ENCODE measurements at regions not wholly inside any gene's neighbourhood (a gene's known extent, or its start where the extent isn't known, plus 50 kb on each side); places are given as distances from the start of the nearest gene placed in this dataset.
A peak's percentile ranks its signal among the peaks of the same experiment; 100 is the strongest.
"Not testable (repeated sequence)": the region's sequence is repeated elsewhere in the genome, so short reads cannot be mapped to it uniquely, and the experiment has no call there.

GRCh38 chr12:45526823-45527222 is 202.7 kb upstream of the ARID2 start:
- not testable (repeated sequence) for H3K9ac ChIP-seq (ENCODE audit: low read depth, low read length); H3K9me3 ChIP-seq (ENCODE audit: control insufficient read depth, insufficient read depth, low read length); H3K27me3 ChIP-seq (ENCODE audit: control insufficient read depth, insufficient read depth, low read length); H3K4me1 ChIP-seq (ENCODE audit: control insufficient read depth, insufficient read depth, low read length); H3K36me3 ChIP-seq (ENCODE audit: control insufficient read depth, insufficient read depth, low read length); H3K4me3 ChIP-seq (ENCODE audit: low read depth, low read length)

- no peaks in the 10 kb centered on the region for H3K9me3 ChIP-seq (ENCODE audit: control insufficient read depth, insufficient read depth, low read length)
- no peak overlapping the region for H3K4me3 ChIP-seq (ENCODE audit: low read depth, low read length)
- peaks cover 2% of the 10 kb centered on the region for H3K4me1 ChIP-seq (ENCODE audit: control insufficient read depth, insufficient read depth, low read length)
- no peaks in the 10 kb centered on the region for H3K36me3 ChIP-seq (ENCODE audit: control insufficient read depth, insufficient read depth, low read length)
- no peaks in the 10 kb centered on the region for H3K27me3 ChIP-seq (ENCODE audit: control insufficient read depth, insufficient read depth, low read length)
- no peak overlapping the region for H3K9ac ChIP-seq (ENCODE audit: low read depth, low read length)
Measured at GRCh38 chr12:45532113-45532512, 197.4 kb upstream of the ARID2 start.

- Histone ChIP-seq H3K9ac (ENCODE audit: low read depth, low read length) (no peak overlapping the region), H3K9me3 (ENCODE audit: control insufficient read depth, insufficient read depth, low read length) (no peaks in the 10 kb centered on the region), H3K36me3 (ENCODE audit: control insufficient read depth, insufficient read depth, low read length) (no peaks in the 10 kb centered on the region), H3K4me1 (ENCODE audit: control insufficient read depth, insufficient read depth, low read length) (peaks cover 2% of the 10 kb centered on the region), H3K4me3 (ENCODE audit: low read depth, low read length) (no peak overlapping the region), H3K27me3 (ENCODE audit: control insufficient read depth, insufficient read depth, low read length) (no peaks in the 10 kb centered on the region)
Measured at GRCh38 chr12:45535610-45536180, 193.8 kb upstream of the ARID2 start.

GRCh38 chr12:45536284-45536683 is 193.2 kb upstream of the ARID2 start:
- H3K36me3 ChIP-seq (ENCODE audit: control insufficient read depth, insufficient read depth, low read length), result no peaks in the 10 kb centered on the region
- peaks cover 2% of the 10 kb centered on the region for H3K4me1 ChIP-seq (ENCODE audit: control insufficient read depth, insufficient read depth, low read length)
- H3K27me3 ChIP-seq (ENCODE audit: control insufficient read depth, insufficient read depth, low read length), result no peaks in the 10 kb centered on the region
- no peak overlapping the region for H3K4me3 ChIP-seq (ENCODE audit: low read depth, low read length)
- no peak overlapping the region for H3K9ac ChIP-seq (ENCODE audit: low read depth, low read length)
- no peaks in the 10 kb centered on the region for H3K9me3 ChIP-seq (ENCODE audit: control insufficient read depth, insufficient read depth, low read length)

- H3K9me3 ChIP-seq (ENCODE audit: control insufficient read depth, insufficient read depth, low read length), result no peaks in the 10 kb centered on the region
- no peak overlapping the region for H3K4me3 ChIP-seq (ENCODE audit: low read depth, low read length)
- H3K4me1 ChIP-seq (ENCODE audit: control insufficient read depth, insufficient read depth, low read length), result no peaks in the 10 kb centered on the region
- no peaks in the 10 kb centered on the region for H3K36me3 ChIP-seq (ENCODE audit: control insufficient read depth, insufficient read depth, low read length)
- no peak overlapping the region for H3K9ac ChIP-seq (ENCODE audit: low read depth, low read length)
- no peaks in the 10 kb centered on the region for H3K27me3 ChIP-seq (ENCODE audit: control insufficient read depth, insufficient read depth, low read length)
Measured at GRCh38 chr12:45540661-45541341, 188.7 kb upstream of the ARID2 start.

- H3K4me1 ChIP-seq (ENCODE audit: control insufficient read depth, insufficient read depth, low read length), result no peaks in the 10 kb centered on the region
- no peaks in the 10 kb centered on the region for H3K9me3 ChIP-seq (ENCODE audit: control insufficient read depth, insufficient read depth, low read length)
- H3K4me3 ChIP-seq (ENCODE audit: low read depth, low read length), result no peak overlapping the region
- no peaks in the 10 kb centered on the region for H3K27me3 ChIP-seq (ENCODE audit: control insufficient read depth, insufficient read depth, low read length)
- H3K9ac ChIP-seq (ENCODE audit: low read depth, low read length), result no peak overlapping the region
- no peaks in the 10 kb centered on the region for H3K36me3 ChIP-seq (ENCODE audit: control insufficient read depth, insufficient read depth, low read length)
Measured at GRCh38 chr12:45543887-45544286, 185.6 kb upstream of the ARID2 start.

GRCh38 chr12:45546545-45546944 is 183.0 kb upstream of the ARID2 start:
- Histone ChIP-seq H3K36me3 (ENCODE audit: control insufficient read depth, insufficient read depth, low read length) (no peaks in the 10 kb centered on the region), H3K9ac (ENCODE audit: low read depth, low read length) (no peak overlapping the region), H3K9me3 (ENCODE audit: control insufficient read depth, insufficient read depth, low read length) (no peaks in the 10 kb centered on the region), H3K27me3 (ENCODE audit: control insufficient read depth, insufficient read depth, low read length) (no peaks in the 10 kb centered on the region), H3K4me3 (ENCODE audit: low read depth, low read length) (no peak overlapping the region), H3K4me1 (ENCODE audit: control insufficient read depth, insufficient read depth, low read length) (no peaks in the 10 kb centered on the region)

- no peaks in the 10 kb centered on the region for H3K36me3 ChIP-seq (ENCODE audit: control insufficient read depth, insufficient read depth, low read length)
- H3K4me3 ChIP-seq (ENCODE audit: low read depth, low read length), result no peak overlapping the region
- H3K9me3 ChIP-seq (ENCODE audit: control insufficient read depth, insufficient read depth, low read length), result no peaks in the 10 kb centered on the region
- H3K27me3 ChIP-seq (ENCODE audit: control insufficient read depth, insufficient read depth, low read length), result no peaks in the 10 kb centered on the region
- no peak overlapping the region for H3K9ac ChIP-seq (ENCODE audit: low read depth, low read length)
- H3K4me1 ChIP-seq (ENCODE audit: control insufficient read depth, insufficient read depth, low read length), result no peaks in the 10 kb centered on the region
Measured at GRCh38 chr12:45547132-45547531, 182.4 kb upstream of the ARID2 start.

GRCh38 chr12:45547822-45548221 is 181.7 kb upstream of the ARID2 start:
- Histone ChIP-seq H3K27me3 (ENCODE audit: control insufficient read depth, insufficient read depth, low read length) (no peaks in the 10 kb centered on the region), H3K9me3 (ENCODE audit: control insufficient read depth, insufficient read depth, low read length) (no peaks in the 10 kb centered on the region), H3K4me1 (ENCODE audit: control insufficient read depth, insufficient read depth, low read length) (no peaks in the 10 kb centered on the region), H3K36me3 (ENCODE audit: control insufficient read depth, insufficient read depth, low read length) (no peaks in the 10 kb centered on the region), H3K9ac (ENCODE audit: low read depth, low read length) (no peak overlapping the region), H3K4me3 (ENCODE audit: low read depth, low read length) (no peak overlapping the region)

GRCh38 chr12:45548426-45548825 is 181.1 kb upstream of the ARID2 start:
- no peaks in the 10 kb centered on the region for H3K36me3 ChIP-seq (ENCODE audit: control insufficient read depth, insufficient read depth, low read length)
- no peaks in the 10 kb centered on the region for H3K9me3 ChIP-seq (ENCODE audit: control insufficient read depth, insufficient read depth, low read length)
- no peak overlapping the region for H3K9ac ChIP-seq (ENCODE audit: low read depth, low read length)
- H3K27me3 ChIP-seq (ENCODE audit: control insufficient read depth, insufficient read depth, low read length), result no peaks in the 10 kb centered on the region
- no peak overlapping the region for H3K4me3 ChIP-seq (ENCODE audit: low read depth, low read length)
- H3K4me1 ChIP-seq (ENCODE audit: control insufficient read depth, insufficient read depth, low read length), result no peaks in the 10 kb centered on the region

- Histone ChIP-seq H3K9ac (ENCODE audit: low read depth, low read length) (peak overlapping the region; percentile 17), H3K4me1 (ENCODE audit: control insufficient read depth, insufficient read depth, low read length) (no peaks in the 10 kb centered on the region)
Measured at GRCh38 chr12:45549337-45549902, 180.1 kb upstream of the ARID2 start.

GRCh38 chr12:45553204-45553603 is 176.3 kb upstream of the ARID2 start:
- H3K9me3 ChIP-seq (ENCODE audit: control insufficient read depth, insufficient read depth, low read length), result no peaks in the 10 kb centered on the region
- no peaks in the 10 kb centered on the region for H3K36me3 ChIP-seq (ENCODE audit: control insufficient read depth, insufficient read depth, low read length)
- H3K4me1 ChIP-seq (ENCODE audit: control insufficient read depth, insufficient read depth, low read length), result no peaks in the 10 kb centered on the region
- no peak overlapping the region for H3K9ac ChIP-seq (ENCODE audit: low read depth, low read length)
- H3K27me3 ChIP-seq (ENCODE audit: control insufficient read depth, insufficient read depth, low read length), result no peaks in the 10 kb centered on the region
- no peak overlapping the region for H3K4me3 ChIP-seq (ENCODE audit: low read depth, low read length)

More at GRCh38 chr12:45549337-45549902, 180.1 kb upstream of the ARID2 start:
- Histone ChIP-seq H3K4me3 (ENCODE audit: low read depth, low read length) (no peak overlapping the region), H3K36me3 (ENCODE audit: control insufficient read depth, insufficient read depth, low read length) (no peaks in the 10 kb centered on the region), H3K9me3 (ENCODE audit: control insufficient read depth, insufficient read depth, low read length) (no peaks in the 10 kb centered on the region), H3K27me3 (ENCODE audit: control insufficient read depth, insufficient read depth, low read length) (no peaks in the 10 kb centered on the region)
